ENCODE measurements at regions not wholly inside any gene's neighbourhood (a gene's known extent, or its start where the extent isn't known, plus 50 kb on each side); places are given as distances from the start of the nearest gene placed in this dataset.
A peak's percentile ranks its signal among the peaks of the same experiment; 100 is the strongest.
"Not testable (repeated sequence)": the region's sequence is repeated elsewhere in the genome, so short reads cannot be mapped to it uniquely, and the experiment has no call there.

GRCh38 chr11:79506124-79506523, 65.3 kb upstream of the TENM4 start:
- TF ChIP-seq, protein P1, sequence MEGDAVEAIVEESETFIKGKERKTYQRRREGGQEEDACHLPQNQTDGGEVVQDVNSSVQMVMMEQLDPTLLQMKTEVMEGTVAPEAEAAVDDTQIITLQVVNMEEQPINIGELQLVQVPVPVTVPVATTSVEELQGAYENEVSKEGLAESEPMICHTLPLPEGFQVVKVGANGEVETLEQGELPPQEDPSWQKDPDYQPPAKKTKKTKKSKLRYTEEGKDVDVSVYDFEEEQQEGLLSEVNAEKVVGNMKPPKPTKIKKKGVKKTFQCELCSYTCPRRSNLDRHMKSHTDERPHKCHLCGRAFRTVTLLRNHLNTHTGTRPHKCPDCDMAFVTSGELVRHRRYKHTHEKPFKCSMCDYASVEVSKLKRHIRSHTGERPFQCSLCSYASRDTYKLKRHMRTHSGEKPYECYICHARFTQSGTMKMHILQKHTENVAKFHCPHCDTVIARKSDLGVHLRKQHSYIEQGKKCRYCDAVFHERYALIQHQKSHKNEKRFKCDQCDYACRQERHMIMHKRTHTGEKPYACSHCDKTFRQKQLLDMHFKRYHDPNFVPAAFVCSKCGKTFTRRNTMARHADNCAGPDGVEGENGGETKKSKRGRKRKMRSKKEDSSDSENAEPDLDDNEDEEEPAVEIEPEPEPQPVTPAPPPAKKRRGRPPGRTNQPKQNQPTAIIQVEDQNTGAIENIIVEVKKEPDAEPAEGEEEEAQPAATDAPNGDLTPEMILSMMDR (IDR thresholded peaks at IDR 0.05; ENCODE audit: low read depth, low read length) = no peak
- no peak for DNase-seq (ENCODE audit: extremely low read depth, low read depth)

- TF ChIP-seq, protein P1 (IDR thresholded peaks at IDR 0.05; ENCODE audit: low read depth, low read length) = no peak
- DNase-seq (ENCODE audit: extremely low read depth, low read depth) = no peak
These were observed 62.2 kb upstream of the TENM4 start for GRCh38 chr11:79503028-79503427.

- DNase-seq (ENCODE audit: extremely low read depth, low read depth) = no peak
- TF ChIP-seq, protein P1 (IDR thresholded peaks at IDR 0.05; ENCODE audit: low read depth, low read length) = no peak
These were observed 60.9 kb upstream of the TENM4 start for GRCh38 chr11:79501707-79502106.

- not testable (repeated sequence) for DNase-seq (ENCODE audit: extremely low read depth, low read depth)
These were observed 59.1 kb upstream of the TENM4 start for GRCh38 chr11:79499929-79500328.

DNA sequence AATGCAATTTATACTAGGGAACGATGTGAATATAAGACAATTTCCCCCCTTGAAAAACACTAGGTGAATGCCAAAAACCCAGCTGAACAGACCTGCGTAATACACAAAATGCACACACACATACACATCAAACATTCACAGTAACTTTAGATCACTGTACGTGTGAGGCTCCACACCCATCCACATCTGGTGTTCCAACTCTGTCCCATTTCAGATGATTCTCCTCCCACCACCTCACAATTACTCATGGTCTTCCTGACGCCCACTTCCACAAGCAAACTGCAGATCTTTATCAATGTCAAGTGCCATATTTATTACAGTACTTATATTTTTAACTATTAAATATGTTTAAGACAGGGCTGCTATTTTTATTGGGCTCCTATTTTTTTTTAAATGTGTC, 57.8 kb upstream of the TENM4 start:
- DNase-seq (ENCODE audit: extremely low read depth, low read depth) = no peak
- TF ChIP-seq, protein P1 (IDR thresholded peaks at IDR 0.05; ENCODE audit: low read depth, low read length) = no peak

GRCh38 chr11:79493555-79494171, 52.8 kb upstream of the TENM4 start:
- TF ChIP-seq, protein P1 (IDR thresholded peaks at IDR 0.05; ENCODE audit: low read depth, low read length) = peak; percentile 95
- DNase-seq (ENCODE audit: extremely low read depth, low read depth) = peak; percentile 19

DNA sequence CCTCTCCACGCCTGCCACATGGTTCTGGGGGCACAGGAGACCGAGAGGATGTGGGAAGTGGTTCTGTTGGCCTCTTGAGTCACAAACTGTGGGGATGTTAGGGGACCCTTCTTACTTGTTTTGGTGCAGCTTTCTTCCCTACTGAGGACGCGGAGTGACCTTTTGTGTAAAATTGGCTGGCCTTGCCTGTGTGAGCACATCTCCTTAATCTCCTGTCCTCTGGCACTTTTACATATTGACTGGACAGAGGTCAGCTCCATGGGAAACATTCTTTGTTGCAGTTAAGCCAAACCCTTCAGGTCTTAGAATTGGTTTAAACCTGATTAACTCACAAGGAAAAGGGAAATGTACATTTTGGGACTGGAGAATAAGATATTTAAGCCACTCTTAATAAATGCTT, 51.2 kb upstream of the TENM4 start:
- no peak for DNase-seq (ENCODE audit: extremely low read depth, low read depth)
- TF ChIP-seq, protein P1 (IDR thresholded peaks at IDR 0.05; ENCODE audit: low read depth, low read length) = no peak

All from AG09319 (cell line).